Progenitor cell of endocrine pancreas (in vitro differentiated cells): ENCODE measurements at regions not wholly inside any gene's neighbourhood (a gene's known extent, or its start where the extent isn't known, plus 50 kb on each side); places are given as distances from the start of the nearest gene placed in this dataset.

Experiments
- DNase-seq: peaks from one replicate; pipeline ENCODE4 v3.0.0; 2021; ENCODE audit warnings: low spot score; ENCODE audit not compliant: unreplicated experiment
- H3K27ac Mint-ChIP-seq: 2 replicates; pipeline ENCODE4 v1.8.0; 2021; ENCODE audit warnings: mild to moderate bottlenecking, moderate library complexity, mixed read lengths
- H3K27me3 Mint-ChIP-seq: 2 replicates; pipeline ENCODE4 v1.8.0; 2021; ENCODE audit warnings: mixed read lengths
- H3K36me3 Mint-ChIP-seq: 2 replicates; pipeline ENCODE4 v1.8.0; 2022; ENCODE audit warnings: mixed read lengths; ENCODE audit not compliant: insufficient read depth
- H3K4me1 Mint-ChIP-seq: 2 replicates; pipeline ENCODE4 v1.8.0; 2021; ENCODE audit warnings: low read depth, mixed read lengths
- H3K4me3 Mint-ChIP-seq: 2 replicates; pipeline ENCODE4 v1.8.0; 2021; ENCODE audit warnings: low read depth, mild to moderate bottlenecking, moderate library complexity, mixed read lengths
- H3K9me3 Mint-ChIP-seq: 2 replicates; pipeline ENCODE4 v1.8.0; 2021; ENCODE audit warnings: low read depth, mixed read lengths
- CTCF ChIP-seq: fragments of 200-600 bp; sonication (generic); IDR thresholded peaks from one replicate; pipeline ENCODE4 v1.5.0; 2021; ENCODE audit warnings: antibody characterized with exemption, mild to moderate bottlenecking; ENCODE audit not compliant: unreplicated experiment

GRCh38 chr9:113646946-113647914, 183.7 kb downstream of the RGS3 start:
- H3K27me3 Mint-ChIP-seq = no peaks in the 10 kb centered on the region
- no peak overlapping the region for H3K27ac Mint-ChIP-seq
- no peak overlapping the region for H3K4me3 Mint-ChIP-seq
- no peak for DNase-seq
- H3K4me1 Mint-ChIP-seq = peaks cover 22% of the 10 kb centered on the region
- no peak for TF ChIP-seq CTCF
- peaks cover 2% of the 10 kb centered on the region for H3K36me3 Mint-ChIP-seq
- peaks cover 17% of the 10 kb centered on the region for H3K9me3 Mint-ChIP-seq

GRCh38 chr9:113648048-113648447, 184.5 kb downstream of the RGS3 start:
- Mint-ChIP-seq H3K4me1 (peaks cover 22% of the 10 kb centered on the region), H3K36me3 (peaks cover 2% of the 10 kb centered on the region), H3K27ac (peak overlapping the region; percentile 23), H3K4me3 (no peak overlapping the region), H3K9me3 (peaks cover 15% of the 10 kb centered on the region), H3K27me3 (no peaks in the 10 kb centered on the region)
- TF ChIP-seq CTCF = no peak
- no peak for DNase-seq

- Mint-ChIP-seq H3K4me1 (peaks cover 22% of the 10 kb centered on the region), H3K9me3 (peaks cover 11% of the 10 kb centered on the region), H3K27me3 (no peaks in the 10 kb centered on the region), H3K4me3 (no peak overlapping the region), H3K36me3 (no peaks in the 10 kb centered on the region), H3K27ac (no peak overlapping the region)
- no peak for TF ChIP-seq CTCF
- DNase-seq = no peak
Observed at GRCh38 chr9:113648586-113648985, 185.1 kb downstream of the RGS3 start.

GRCh38 chr9:113649054-113649453, 185.5 kb downstream of the RGS3 start:
- Mint-ChIP-seq H3K27ac (peak overlapping the region; percentile 59), H3K36me3 (no peaks in the 10 kb centered on the region), H3K9me3 (peaks cover 7% of the 10 kb centered on the region), H3K4me3 (no peak overlapping the region), H3K27me3 (no peaks in the 10 kb centered on the region), H3K4me1 (peaks cover 18% of the 10 kb centered on the region)
- no peak for TF ChIP-seq CTCF
- no peak for DNase-seq

GRCh38 chr9:113649855-113650206, 186.3 kb downstream of the RGS3 start:
- Mint-ChIP-seq H3K9me3 (peaks cover 3% of the 10 kb centered on the region), H3K27ac (no peak overlapping the region), H3K36me3 (no peaks in the 10 kb centered on the region), H3K4me3 (no peak overlapping the region), H3K27me3 (no peaks in the 10 kb centered on the region), H3K4me1 (peaks cover 14% of the 10 kb centered on the region)
- DNase-seq = no peak
- TF ChIP-seq CTCF = no peak
